ENCODE measurements at regions not wholly inside any gene's neighbourhood (a gene's known extent, or its start where the extent isn't known, plus 50 kb on each side); places are given as distances from the start of the nearest gene placed in this dataset.

GRCh38 chr19:34313188-34313587 is 51.8 kb upstream of the GPI start:
- no peak for TF ChIP-seq CTCF (conservative IDR thresholded peaks at IDR 0.05)
- H3K79me1 ChIP-seq (ENCODE audit: insufficient read depth, low read depth, low read length, poor library complexity, severe bottlenecking), result no peaks in the 10 kb centered on the region
- H3K27me3 ChIP-seq (ENCODE audit: insufficient read depth, low read length), result no peaks in the 10 kb centered on the region
- Mint-ChIP-seq H3K27ac (peak overlapping the region in 2 of 3 experiments; percentile 14 to 78; a peak in 2 of 7 replicates), H3K4me3 (no peak overlapping the region), H3K27me3 (ENCODE audit: low read depth) (no peaks in the 10 kb centered on the region; the same call in 1 of the 2 replicates), H3K4me1 (peaks cover 25 to 27% of the 10 kb centered on the region in 2 experiments), H3K36me3 (ENCODE audit: insufficient read depth in 1 of 3, low read depth in 3 of 3) (peaks cover 0 to 4% (median 0%) of the 10 kb centered on the region in 3 experiments; a peak in 1 of 7 replicates), H3K9me3 (no peaks in the 10 kb centered on the region)
- peaks cover 2% of the 10 kb centered on the region; the same call in 1 of the 2 replicates for H3K4me1 ChIP-seq (ENCODE audit: insufficient read depth, low read length)
- H3K9me3 ChIP-seq (ENCODE audit: control insufficient read depth, low read depth, low read length), result no peaks in the 10 kb centered on the region
- no peak for DNase-seq
- no peak overlapping the region for H2AK5ac ChIP-seq (ENCODE audit: insufficient read length, low read length)
- H3K9ac ChIP-seq (ENCODE audit: extremely low read depth, insufficient read length, low read length), result no peak overlapping the region
- no peak overlapping the region for H3K23ac ChIP-seq (ENCODE audit: insufficient read length, low read depth, low read length)
- no peak overlapping the region for H4K91ac ChIP-seq (ENCODE audit: insufficient read length, low read depth, low read length)
- no peak overlapping the region for H4K5ac ChIP-seq (ENCODE audit: insufficient read length, low read depth, low read length)
- no peak overlapping the region for H2BK5ac ChIP-seq (ENCODE audit: insufficient read length, low read length)
- H4K20me1 ChIP-seq (ENCODE audit: control insufficient read depth, insufficient read depth, insufficient read length), result no peaks in the 10 kb centered on the region
- no peak overlapping the region for H3K27ac ChIP-seq (ENCODE audit: insufficient read length, low read depth, low read length)
- no peak overlapping the region for H3T11ph ChIP-seq (ENCODE audit: low read length)
- no peak overlapping the region for H2BK12ac ChIP-seq (ENCODE audit: insufficient read length, low read depth, low read length)
- WGBS (ENCODE audit: extremely low coverage, insufficient read length, low lambda C conversion rate), result no CpG with 5 or more reads among the region's 6 CpGs
- H3K4ac ChIP-seq (ENCODE audit: low read depth, low read length), result no peak overlapping the region
- no peak overlapping the region for H3K14ac ChIP-seq (ENCODE audit: insufficient read depth, low read length)
- H2BK15ac ChIP-seq (ENCODE audit: low read depth, low read length), result no peak overlapping the region
- no peaks in the 10 kb centered on the region for H3K79me2 ChIP-seq (ENCODE audit: insufficient read depth, low read length)
- no peak overlapping the region for H3K4me2 ChIP-seq (ENCODE audit: insufficient read depth, insufficient read length, low read length)
- H3K56ac ChIP-seq (ENCODE audit: insufficient read length, low read depth, low read length), result no peak overlapping the region
- H2AFZ ChIP-seq (ENCODE audit: low read length), result no peak overlapping the region
- no peak overlapping the region for H4K8ac ChIP-seq (replicated peaks; ENCODE audit: insufficient read length, low read depth, low read length)
- no peak overlapping the region for H2BK20ac ChIP-seq (ENCODE audit: low read depth, low read length, poor library complexity, severe bottlenecking)
- no peaks in the 10 kb centered on the region for H3K23me2 ChIP-seq (ENCODE audit: insufficient read length, low read depth, low read length, poor library complexity, severe bottlenecking)
- H2BK120ac ChIP-seq (ENCODE audit: low read depth, low read length, poor library complexity, severe bottlenecking), result no peak overlapping the region
- no peak overlapping the region for H3K18ac ChIP-seq (ENCODE audit: insufficient read length, low read depth, low read length)
